ENCODE measurements at regions not wholly inside any gene's neighbourhood (a gene's known extent, or its start where the extent isn't known, plus 50 kb on each side); places are given as distances from the start of the nearest gene placed in this dataset.

- Histone ChIP-seq H3F3A (replicated peaks; ENCODE audit: insufficient read depth) (no peaks in the 10 kb centered on the region), H2AFZ (ENCODE audit: low read depth) (no peak overlapping the region), H4K20me1 (ENCODE audit: insufficient read depth) (no peaks in the 10 kb centered on the region), H3K4me2 (no peak overlapping the region), H3K27me3 (ENCODE audit: insufficient read depth) (no peaks in the 10 kb centered on the region), H3K4me1 (ENCODE audit: control insufficient read depth in 1 of 2, insufficient read depth in 2 of 2, low read depth in 1 of 2, low read length in 1 of 2) (no peaks in the 10 kb centered on the region), H3K79me2 (ENCODE audit: insufficient read depth) (no peaks in the 10 kb centered on the region), H3K36me3 (replicated peaks in 1 of 2; ENCODE audit: control insufficient read depth in 1 of 2, insufficient read depth in 2 of 2, low read length in 1 of 2) (no peaks in the 10 kb centered on the region), H3K9me3 (no peaks in the 10 kb centered on the region), H3K4me3 (ENCODE audit: low read depth in 2 of 2, low read length in 1 of 2) (no peak overlapping the region), H3K9me2 (no peaks in the 10 kb centered on the region), H3K27ac (ENCODE audit: low read depth in 2 of 2, low read length in 1 of 2) (no peak overlapping the region), H3K9ac (no peak overlapping the region)
- DNase-seq: no peak
- ChIA-PET POLR2A (no interaction called here), CTCF (no interaction called here)
- TF ChIP-seq SIN3A (IDR thresholded peaks at IDR 0.05; ENCODE audit: borderline replicate concordance, low read depth, low read length) (no peak), SMC3 (IDR thresholded peaks at IDR 0.05; ENCODE audit: low read depth, low read length) (no peak), USF1 (IDR thresholded peaks at IDR 0.05; ENCODE audit: borderline replicate concordance, low read depth) (no peak), TEAD4 (IDR thresholded peaks at IDR 0.05; ENCODE audit: borderline replicate concordance, insufficient read depth) (no peak), GABPA (IDR thresholded peaks at IDR 0.05; ENCODE audit: low read depth) (no peak), YY1 (IDR thresholded peaks at IDR 0.05; ENCODE audit: low read depth) (no peak), CHD2 (IDR thresholded peaks at IDR 0.05; ENCODE audit: low read length, partially characterized antibody) (no peak), RXRA (IDR thresholded peaks at IDR 0.05; ENCODE audit: borderline replicate concordance, low read depth) (no peak), NRF1 (IDR thresholded peaks at IDR 0.05; ENCODE audit: low read depth, low read length) (no peak), FOSL2 (IDR thresholded peaks at IDR 0.05; ENCODE audit: borderline replicate concordance, low read depth) (no peak), RCOR1 (IDR thresholded peaks at IDR 0.05; ENCODE audit: low read length) (no peak), ELF1 (IDR thresholded peaks at IDR 0.05) (no peak)
- TF ChIP-seq, protein P1, sequence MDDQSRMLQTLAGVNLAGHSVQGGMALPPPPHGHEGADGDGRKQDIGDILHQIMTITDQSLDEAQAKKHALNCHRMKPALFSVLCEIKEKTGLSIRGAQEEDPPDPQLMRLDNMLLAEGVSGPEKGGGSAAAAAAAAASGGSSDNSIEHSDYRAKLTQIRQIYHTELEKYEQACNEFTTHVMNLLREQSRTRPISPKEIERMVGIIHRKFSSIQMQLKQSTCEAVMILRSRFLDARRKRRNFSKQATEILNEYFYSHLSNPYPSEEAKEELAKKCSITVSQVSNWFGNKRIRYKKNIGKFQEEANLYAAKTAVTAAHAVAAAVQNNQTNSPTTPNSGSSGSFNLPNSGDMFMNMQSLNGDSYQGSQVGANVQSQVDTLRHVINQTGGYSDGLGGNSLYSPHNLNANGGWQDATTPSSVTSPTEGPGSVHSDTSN (IDR thresholded peaks at IDR 0.05): no peak
- TF ChIP-seq, protein P2, sequence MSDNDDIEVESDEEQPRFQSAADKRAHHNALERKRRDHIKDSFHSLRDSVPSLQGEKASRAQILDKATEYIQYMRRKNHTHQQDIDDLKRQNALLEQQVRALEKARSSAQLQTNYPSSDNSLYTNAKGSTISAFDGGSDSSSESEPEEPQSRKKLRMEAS (IDR thresholded peaks at IDR 0.05; ENCODE audit: low read depth): no peak
- 3% methylated on average over 7 of the region's 10 CpGs for WGBS (ENCODE audit: low lambda C conversion rate)
These were observed 693.4 kb downstream of the VRK1 start for GRCh38 chr14:97490521-97491070.

DNA sequence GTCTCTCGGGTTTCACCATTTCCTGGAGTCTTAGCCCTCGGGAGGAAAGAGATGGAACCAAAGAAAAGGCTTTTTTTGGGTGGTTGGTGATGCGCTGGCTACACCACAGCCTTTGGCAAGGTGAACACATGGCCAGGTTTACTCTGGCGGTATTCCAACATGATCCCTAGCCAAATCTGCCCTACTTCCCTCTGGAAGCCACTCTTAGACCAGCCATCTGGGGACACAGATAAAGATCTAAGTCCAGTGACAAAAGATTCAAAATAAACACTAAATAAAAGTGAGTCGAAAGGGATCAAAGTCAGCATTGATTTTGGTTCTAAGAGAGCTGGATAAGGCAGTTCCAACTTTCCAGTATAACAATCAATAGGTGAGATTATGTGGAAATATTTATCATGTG lies 694.5 kb downstream of the VRK1 start:
- no peaks in the 10 kb centered on the region for H3K4me1 ChIP-seq (ENCODE audit: control insufficient read depth in 1 of 2, insufficient read depth in 2 of 2, low read depth in 1 of 2, low read length in 1 of 2)
- ChIA-PET POLR2A (no interaction called here), CTCF (no interaction called here)
- H3K9ac ChIP-seq: no peak overlapping the region
- no peak for DNase-seq
- no peak overlapping the region for H3K4me2 ChIP-seq
- H3K9me3 ChIP-seq: no peaks in the 10 kb centered on the region
- H3K79me2 ChIP-seq (ENCODE audit: insufficient read depth): no peaks in the 10 kb centered on the region
- no peaks in the 10 kb centered on the region for H3F3A ChIP-seq (replicated peaks; ENCODE audit: insufficient read depth)
- no peak overlapping the region for H2AFZ ChIP-seq (ENCODE audit: low read depth)
- WGBS (ENCODE audit: low lambda C conversion rate): 4% methylated on average over 5 of the region's 5 CpGs
- TF ChIP-seq RCOR1 (IDR thresholded peaks at IDR 0.05; ENCODE audit: low read length): no peak
- TF ChIP-seq GABPA (IDR thresholded peaks at IDR 0.05; ENCODE audit: low read depth): no peak
- no peak for TF ChIP-seq TAF1 (IDR thresholded peaks at IDR 0.05; ENCODE audit: borderline replicate concordance, low read depth, low read length)
- TF ChIP-seq TCF12 (IDR thresholded peaks at IDR 0.05): no peak
- TF ChIP-seq, protein P1 (IDR thresholded peaks at IDR 0.05): no peak
- no peak for TF ChIP-seq FOXM1 (IDR thresholded peaks at IDR 0.05; ENCODE audit: low read depth)
- H3K9me2 ChIP-seq: no peaks in the 10 kb centered on the region
- no peak overlapping the region for H3K4me3 ChIP-seq (ENCODE audit: low read depth in 2 of 2, low read length in 1 of 2)
- H3K27ac ChIP-seq (ENCODE audit: low read depth in 2 of 2, low read length in 1 of 2): no peak overlapping the region
- H4K20me1 ChIP-seq (ENCODE audit: insufficient read depth): no peaks in the 10 kb centered on the region
- H3K27me3 ChIP-seq (ENCODE audit: insufficient read depth): no peaks in the 10 kb centered on the region
- no peaks in the 10 kb centered on the region for H3K36me3 ChIP-seq (replicated peaks in 1 of 2; ENCODE audit: control insufficient read depth in 1 of 2, insufficient read depth in 2 of 2, low read length in 1 of 2)

All from SK-N-SH (cell line).